Smooth muscle cell (in vitro differentiated cells): ENCODE measurements at regions not wholly inside any gene's neighbourhood (a gene's known extent, or its start where the extent isn't known, plus 50 kb on each side); places are given as distances from the start of the nearest gene placed in this dataset.

ENCODE experiments used
- DNase-seq: peaks from one replicate; lab custom pipeline; 2025; ENCODE audit not compliant: unreplicated experiment; lab: John Stamatoyannopoulos, UW
- H2AFZ ChIP-seq: fragments of 200-600 bp; sonication (generic); 2 replicates; pipeline ENCODE4 v1.6.0; 2016; ENCODE audit warnings: antibody characterized with exemption, low read depth, mild to moderate bottlenecking
- H3F3A ChIP-seq: fragments of 200-600 bp; sonication (generic); 2 replicates; pipeline ENCODE4 v1.6.0; 2017; ENCODE audit warnings: antibody characterized with exemption, low read depth
- H3K27ac ChIP-seq: fragments of 200-600 bp; sonication (generic); 2 replicates; pipeline ENCODE4 v1.5.1; 2016; ENCODE audit warnings: low read depth, mild to moderate bottlenecking
- H3K27me3 ChIP-seq: fragments of 200-600 bp; sonication (generic); 2 replicates; pipeline ENCODE4 v1.6.1; 2016; ENCODE audit warnings: low read depth, mild to moderate bottlenecking
- H3K36me3 ChIP-seq: fragments of 200-600 bp; sonication (generic); 2 replicates; pipeline ENCODE4 v1.5.1; 2016; ENCODE audit warnings: low read depth
- H3K4me1 ChIP-seq: fragments of 200-600 bp; sonication (generic); 2 replicates; pipeline ENCODE4 v1.5.1; 2016; ENCODE audit warnings: low read depth
- H3K4me2 ChIP-seq: fragments of 200-600 bp; sonication (generic); 2 replicates; pipeline ENCODE4 v1.6.0; 2016; ENCODE audit warnings: mild to moderate bottlenecking
- H3K4me3 ChIP-seq: fragments of 200-600 bp; sonication (generic); 2 replicates; pipeline ENCODE4 v1.5.1; 2016; ENCODE audit warnings: mild to moderate bottlenecking
- H3K79me2 ChIP-seq: fragments of 200-600 bp; sonication (generic); 2 replicates; pipeline ENCODE4 v1.6.0; 2016; ENCODE audit warnings: low read depth, mild to moderate bottlenecking
- H3K9ac ChIP-seq: fragments of 200-600 bp; sonication (generic); 2 replicates; pipeline ENCODE4 v1.6.0; 2016; ENCODE audit warnings: low read depth
- H3K9me3 ChIP-seq: fragments of 200-600 bp; sonication (generic); replicated peaks from 2 replicates; pipeline ENCODE4 v1.5.1; 2016; ENCODE audit warnings: low read depth
- H4K20me1 ChIP-seq: fragments of 200-600 bp; sonication (generic); 2 replicates; pipeline ENCODE4 v1.6.0; 2016; ENCODE audit warnings: low read depth
- CTCF ChIP-seq: fragments of 200-600 bp; sonication (generic); IDR thresholded peaks from 2 replicates; pipeline ENCODE4 v1.5.1; 2017; ENCODE audit warnings: borderline replicate concordance, mild to moderate bottlenecking, antibody characterized with exemption; ENCODE audit not compliant: insufficient read depth, poor library complexity, severe bottlenecking
- WGBS: methylation state at CpG from one replicate; pipeline ENCODE4 v1.1.7; 2016; ENCODE audit warnings: low lambda C conversion rate; 5-methylcytosine and 5-hydroxymethylcytosine counted together

DNA sequence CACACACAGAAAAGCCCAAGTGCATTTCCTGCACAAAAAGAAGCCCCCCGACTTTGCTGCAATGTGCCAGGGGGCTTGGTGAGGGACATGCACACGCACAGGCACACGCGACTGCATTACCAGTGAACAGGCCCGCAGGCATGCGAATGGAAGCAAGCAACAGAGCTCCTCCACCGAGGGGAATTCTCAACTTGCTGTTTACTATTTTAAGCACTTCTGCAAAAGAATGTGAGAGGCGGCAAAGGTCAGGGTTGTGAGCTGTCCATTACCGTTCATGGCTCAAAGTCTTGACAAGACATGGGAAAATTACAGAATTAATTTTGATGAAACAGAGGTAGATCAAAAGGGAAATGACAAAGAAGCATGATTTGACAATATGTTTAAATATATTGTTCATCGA, 342.5 kb upstream of the NOCT start:
- TF ChIP-seq CTCF, result no peak
- Histone ChIP-seq H3K9me3 (no peaks in the 10 kb centered on the region), H3K4me2 (no peak overlapping the region), H3K9ac (no peak overlapping the region), H3K4me1 (no peaks in the 10 kb centered on the region), H2AFZ (no peak overlapping the region), H3F3A (no peaks in the 10 kb centered on the region), H3K4me3 (no peak overlapping the region), H3K27me3 (no peaks in the 10 kb centered on the region), H3K27ac (no peak overlapping the region), H3K79me2 (no peaks in the 10 kb centered on the region), H3K36me3 (no peaks in the 10 kb centered on the region), H4K20me1 (no peaks in the 10 kb centered on the region)
- no peak for DNase-seq
- WGBS, result 49% methylated on average over 10 of the region's 10 CpGs

GRCh38 chr4:138672393-138672976, 343.1 kb upstream of the NOCT start:
- no peaks in the 10 kb centered on the region for H3F3A ChIP-seq
- H2AFZ ChIP-seq, result no peak overlapping the region
- DNase-seq, result no peak
- H3K79me2 ChIP-seq, result no peaks in the 10 kb centered on the region
- no peak overlapping the region for H3K4me3 ChIP-seq
- H3K4me1 ChIP-seq, result no peaks in the 10 kb centered on the region
- TF ChIP-seq CTCF, result no peak
- no peak overlapping the region for H3K4me2 ChIP-seq
- H3K27ac ChIP-seq, result no peak overlapping the region
- H3K36me3 ChIP-seq, result no peaks in the 10 kb centered on the region
- H4K20me1 ChIP-seq, result no peaks in the 10 kb centered on the region
- H3K9ac ChIP-seq, result no peak overlapping the region
- H3K9me3 ChIP-seq, result no peaks in the 10 kb centered on the region
- no peaks in the 10 kb centered on the region for H3K27me3 ChIP-seq
- 90% methylated on average over 9 of the region's 9 CpGs for WGBS

- Histone ChIP-seq H4K20me1 (no peaks in the 10 kb centered on the region), H3K4me1 (no peaks in the 10 kb centered on the region), H3K9ac (no peak overlapping the region), H3K27me3 (no peaks in the 10 kb centered on the region), H2AFZ (no peak overlapping the region), H3K4me2 (no peak overlapping the region), H3K4me3 (no peak overlapping the region), H3K79me2 (no peaks in the 10 kb centered on the region), H3K36me3 (no peaks in the 10 kb centered on the region), H3F3A (no peaks in the 10 kb centered on the region), H3K9me3 (no peaks in the 10 kb centered on the region), H3K27ac (no peak overlapping the region)
- no peak for TF ChIP-seq CTCF
- 89% methylated on average over 3 of the region's 3 CpGs for WGBS
- no peak for DNase-seq
Observed at GRCh38 chr4:138671606-138672084, 343.9 kb upstream of the NOCT start.

DNA sequence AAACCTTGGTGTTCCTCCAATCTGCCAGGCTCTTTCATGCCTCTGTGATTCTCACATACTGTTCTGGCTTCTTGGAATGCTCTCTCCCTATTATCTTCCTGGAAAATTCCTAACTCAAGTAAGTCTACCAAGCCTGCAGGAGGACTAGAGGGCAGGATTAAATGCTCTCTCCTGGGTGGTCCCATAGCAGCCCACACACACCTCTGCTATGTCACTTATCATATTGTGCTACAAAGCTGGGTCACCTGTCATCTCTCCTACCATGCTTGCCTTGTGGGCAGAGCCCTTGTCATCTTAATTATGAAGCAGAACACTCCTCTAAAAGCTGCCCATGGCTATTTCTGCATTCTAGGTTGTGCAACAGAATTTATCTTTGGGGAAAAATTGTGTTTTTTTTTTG, 344.5 kb upstream of the NOCT start:
- no peak for TF ChIP-seq CTCF
- DNase-seq, result no peak

More for the DNA sequence above, 344.5 kb upstream of the NOCT start:
- H3K4me1 ChIP-seq, result no peaks in the 10 kb centered on the region
- no peaks in the 10 kb centered on the region for H3K27me3 ChIP-seq
- H4K20me1 ChIP-seq, result no peaks in the 10 kb centered on the region
- no peaks in the 10 kb centered on the region for H3K36me3 ChIP-seq
- H3K27ac ChIP-seq, result no peak overlapping the region
- no peak overlapping the region for H3K9ac ChIP-seq
- H2AFZ ChIP-seq, result no peak overlapping the region
- H3K9me3 ChIP-seq, result no peaks in the 10 kb centered on the region
- H3K79me2 ChIP-seq, result no peaks in the 10 kb centered on the region
- no peaks in the 10 kb centered on the region for H3F3A ChIP-seq
- no peak overlapping the region for H3K4me2 ChIP-seq
- no peak overlapping the region for H3K4me3 ChIP-seq
